Ovary (tissue), 3 donors: ENCODE measurements at regions not wholly inside any gene's neighbourhood (a gene's known extent, or its start where the extent isn't known, plus 50 kb on each side); places are given as distances from the start of the nearest gene placed in this dataset.

Experiments used
- CTCF ChIP-seq, 3 donors: fragments of 450-650 bp in 2 of 3; fragments of 200-600 bp in 1 of 3; IDR thresholded peaks; one replicate each; pipeline versions ENCODE4 v1.5.1 to v1.8.0; 2016 to 2022; ENCODE audit warnings: antibody characterized with exemption in 3 of 3, mild to moderate bottlenecking in 1 of 3
- POLR2A ChIP-seq: fragments of 450-650 bp; IDR thresholded peaks from one replicate; pipeline ENCODE4 v1.6.1; 2017; ENCODE audit warnings: antibody characterized with exemption, mild to moderate bottlenecking, moderate library complexity
- donor health status: DM: no; HTN: no; CAD: no.

GRCh38 chr11:41527530-41527929 is 68.1 kb upstream of the LRRC4C start:
- TF ChIP-seq CTCF (IDR thresholded peaks at IDR 0.05): no peak
- no peak for TF ChIP-seq POLR2A
